ENCODE measurements at regions not wholly inside any gene's neighbourhood (a gene's known extent, or its start where the extent isn't known, plus 50 kb on each side); places are given as distances from the start of the nearest gene placed in this dataset.

GRCh38 chr18:10054366-10054765 lies 140.6 kb downstream of the VAPA start:
- no peak for TF ChIP-seq CTCF (IDR thresholded peaks at IDR 0.05; ENCODE audit: insufficient read depth, low read depth, low read length)
- no peak for TF ChIP-seq EZH2 (IDR thresholded peaks at IDR 0.05; ENCODE audit: insufficient read depth, low read length)

All from astrocyte (in vitro differentiated cells and primary cell).